GM18508 (cell line): ENCODE measurements at regions not wholly inside any gene's neighbourhood (a gene's known extent, or its start where the extent isn't known, plus 50 kb on each side); places are given as distances from the start of the nearest gene placed in this dataset.

Experiments
- ATAC-seq: cut with Tn5 transposase; IDR thresholded peaks from one replicate; pipeline ENCODE4 v1.9.1; 2021; ENCODE audit warnings: moderate number of reproducible peaks; ENCODE audit not compliant: insufficient read depth, unreplicated experiment

- ATAC-seq = no peak
These were observed 227.0 kb upstream of the MARCKS start for GRCh38 chr6:113629975-113630737.

GRCh38 chr6:113630738-113631535, 226.2 kb upstream of the MARCKS start:
- peak; percentile 34 for ATAC-seq

- ATAC-seq = no peak
These were observed 225.5 kb upstream of the MARCKS start for GRCh38 chr6:113631666-113632065.

DNA sequence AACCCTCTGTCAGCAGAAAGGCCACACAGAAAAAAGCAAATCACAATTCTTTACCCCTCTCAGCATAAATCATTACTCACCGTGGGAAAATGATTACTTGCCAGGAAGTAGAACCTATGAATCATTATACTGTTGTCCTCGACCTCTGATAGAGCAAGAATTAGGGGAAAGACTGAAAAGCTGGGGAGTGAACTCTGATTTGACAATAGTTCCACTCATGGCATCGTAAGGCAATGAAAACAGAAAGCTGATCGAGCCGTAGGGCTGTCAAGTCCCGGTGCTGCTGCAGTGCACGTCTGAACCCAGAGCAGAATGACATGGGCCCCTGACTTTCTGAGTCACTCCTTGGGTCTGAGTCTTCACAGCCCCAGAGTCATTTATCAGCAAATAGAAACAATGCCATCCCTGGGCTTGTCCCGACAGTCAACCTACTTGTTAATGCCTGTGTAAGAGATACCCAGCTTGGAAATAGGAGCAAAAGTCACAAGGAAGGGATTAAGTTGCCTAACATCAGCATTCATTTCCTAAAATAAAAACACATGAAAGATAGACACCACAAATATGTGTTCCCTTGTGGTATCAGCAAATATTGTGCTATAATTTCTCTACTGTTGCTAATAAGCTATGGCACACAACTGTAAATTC, 224.8 kb upstream of the MARCKS start:
- ATAC-seq = peak; percentile 30

GRCh38 chr6:113633638-113634037, 223.5 kb upstream of the MARCKS start:
- ATAC-seq = no peak

DNA sequence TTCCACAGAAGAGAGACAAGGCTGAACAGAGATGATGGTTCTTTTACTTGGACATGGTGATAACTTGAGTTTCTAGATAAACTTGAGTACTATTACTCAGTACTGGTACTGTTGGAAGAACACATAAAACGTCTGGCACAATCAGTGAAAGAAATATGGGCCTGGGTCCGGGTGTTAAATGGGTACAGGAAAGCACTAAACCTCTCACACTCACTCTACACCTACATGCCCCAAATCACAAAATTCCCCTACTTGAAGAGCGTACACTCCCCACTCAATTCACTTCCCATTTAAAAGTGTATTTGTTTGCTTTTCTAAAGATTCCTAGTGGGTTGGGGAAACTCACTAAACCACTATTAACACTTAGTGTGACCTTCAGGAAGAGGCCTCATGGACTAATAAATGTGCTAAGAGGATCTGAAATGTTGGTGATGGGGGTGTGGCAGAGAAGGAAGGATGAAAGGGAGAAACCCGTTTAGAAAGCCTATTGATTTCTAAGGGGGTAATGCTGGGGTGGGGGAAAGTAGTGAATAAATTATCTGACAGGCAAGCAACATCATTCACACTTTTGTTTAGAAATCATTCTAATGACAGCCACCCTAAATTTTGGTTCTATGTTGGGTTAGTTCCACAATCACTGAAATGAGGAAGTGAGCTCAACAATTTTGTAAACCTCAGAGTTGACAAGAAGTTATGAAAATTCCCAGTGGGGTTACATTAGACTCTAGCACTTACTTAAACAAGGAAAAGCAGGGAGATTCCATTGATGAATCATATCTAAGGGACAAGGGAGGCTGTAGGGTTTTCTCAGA, 222.6 kb upstream of the MARCKS start:
- peak; percentile 15 for ATAC-seq

GRCh38 chr6:113635222-113635986, 221.7 kb upstream of the MARCKS start:
- ATAC-seq = no peak

- ATAC-seq = no peak
These were observed 220.8 kb upstream of the MARCKS start for GRCh38 chr6:113636357-113636824.

- ATAC-seq = no peak
These were observed 217.1 kb upstream of the MARCKS start for GRCh38 chr6:113640051-113640450.

DNA sequence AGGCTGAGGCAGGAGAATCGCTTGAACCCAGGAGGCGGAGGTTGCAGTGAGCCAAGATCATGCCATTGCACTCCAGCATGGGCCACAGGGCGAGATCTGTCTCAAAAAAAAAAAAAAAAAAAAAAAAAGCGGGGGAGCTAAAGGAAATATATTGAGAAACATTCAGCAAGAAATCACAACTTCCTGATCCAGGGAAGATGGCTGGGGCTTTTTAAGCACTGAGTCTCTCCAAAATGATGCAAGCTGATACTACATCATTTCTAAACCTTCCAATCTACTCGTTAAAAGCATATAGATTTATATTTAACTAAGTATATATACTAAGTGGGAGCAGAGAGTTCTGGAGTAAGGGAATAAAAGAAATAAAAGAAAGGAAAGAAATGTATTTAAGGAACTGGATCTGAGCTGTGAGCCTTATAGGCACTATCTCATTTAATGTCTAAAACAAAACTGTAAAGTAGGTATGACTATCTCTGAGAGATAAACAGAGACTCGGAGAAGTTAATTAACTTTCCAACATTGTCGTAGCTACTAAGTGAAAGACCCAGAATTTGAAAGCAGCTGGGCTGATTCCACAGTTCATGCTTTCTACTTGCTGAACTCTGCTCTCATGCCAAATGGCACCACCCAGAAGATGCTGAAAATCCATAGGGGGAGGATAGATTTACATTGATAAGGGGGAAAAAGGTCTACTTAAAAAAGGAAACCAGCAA, 215.0 kb upstream of the MARCKS start:
- ATAC-seq = no peak

DNA sequence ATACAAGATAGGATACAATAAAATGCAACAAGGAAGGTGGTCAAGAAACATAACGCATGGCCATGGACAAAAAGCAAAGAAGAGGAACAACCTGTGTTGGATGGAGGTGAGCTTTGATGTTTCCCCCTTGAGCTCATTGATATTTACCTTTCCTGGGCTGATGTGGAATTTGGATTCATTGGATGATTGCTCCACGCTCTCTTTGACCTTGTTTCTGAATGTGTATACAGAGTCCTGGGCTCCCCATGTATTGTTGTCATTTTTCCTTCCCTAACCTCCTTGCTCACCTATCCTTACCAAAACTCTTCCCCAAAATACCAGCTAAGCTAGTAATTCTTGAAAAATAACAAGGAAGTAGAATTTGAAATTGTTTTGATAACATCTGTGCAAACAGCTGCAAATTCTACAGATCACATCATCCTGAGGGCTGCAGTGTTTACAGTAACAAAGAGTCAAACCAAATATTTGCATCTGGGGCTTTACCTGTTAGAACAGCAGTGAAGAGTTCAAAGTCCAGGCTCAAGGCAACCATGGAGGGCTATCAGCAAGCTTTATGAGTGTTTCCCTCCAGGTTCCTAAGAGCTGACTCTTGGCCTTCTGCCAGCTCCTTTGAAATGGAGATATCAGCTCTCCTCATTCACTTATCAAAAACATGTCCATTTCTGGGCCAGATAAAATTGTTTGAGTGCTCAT, 214.3 kb upstream of the MARCKS start:
- ATAC-seq = peak; percentile 98

- ATAC-seq = no peak
These were observed 213.8 kb upstream of the MARCKS start for GRCh38 chr6:113643407-113643770.

GRCh38 chr6:113644861-113645575, 212.1 kb upstream of the MARCKS start:
- ATAC-seq = no peak

DNA sequence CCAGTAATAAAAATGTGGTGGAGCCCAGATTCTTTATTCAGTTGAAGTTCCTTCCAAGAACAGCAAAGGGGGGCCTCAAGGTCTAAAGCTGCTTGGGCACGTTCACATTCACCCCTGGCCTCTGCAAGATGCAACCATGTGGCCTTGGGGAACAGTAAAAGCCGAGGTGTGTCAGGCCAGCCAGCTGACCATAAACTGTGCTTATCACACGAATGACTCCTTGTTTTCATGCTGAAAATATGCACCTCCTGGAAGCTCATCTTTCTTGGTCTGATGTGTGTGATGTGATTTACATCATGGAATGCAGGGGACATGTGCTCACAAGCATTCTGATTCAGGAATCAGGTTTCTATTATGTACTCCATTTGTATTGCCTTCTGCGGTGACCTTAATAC, 211.6 kb upstream of the MARCKS start:
- ATAC-seq = no peak

GRCh38 chr6:113645986-113646385, 211.2 kb upstream of the MARCKS start:
- no peak for ATAC-seq

- ATAC-seq = no peak
These were observed 210.4 kb upstream of the MARCKS start for GRCh38 chr6:113646701-113647100.

- peak; percentile 30 for ATAC-seq
These were observed 209.8 kb upstream of the MARCKS start for GRCh38 chr6:113647143-113647889.
